Endothelial cell (in vitro differentiated cells): ENCODE measurements at regions not wholly inside any gene's neighbourhood (a gene's known extent, or its start where the extent isn't known, plus 50 kb on each side); places are given as distances from the start of the nearest gene placed in this dataset.
A peak's percentile ranks its signal among the peaks of the same experiment; 100 is the strongest.

ENCODE experiments used
- DNase-seq: peaks from one replicate; pipeline ENCODE4 v3.0.0; 2021; ENCODE audit warnings: low spot score
- H3K27ac Mint-ChIP-seq: one replicate; pipeline ENCODE4 v1.8.0; 2021; ENCODE audit warnings: mixed read lengths, inconsistent platforms; ENCODE audit not compliant: unreplicated experiment
- H3K27me3 Mint-ChIP-seq: one replicate; pipeline ENCODE4 v1.8.0; 2021; ENCODE audit warnings: mild to moderate bottlenecking, moderate library complexity, mixed read lengths, inconsistent platforms; ENCODE audit not compliant: unreplicated experiment
- H3K36me3 Mint-ChIP-seq: one replicate; pipeline ENCODE4 v1.8.0; 2021; ENCODE audit warnings: mild to moderate bottlenecking, low read depth, mixed read lengths, inconsistent platforms; ENCODE audit not compliant: unreplicated experiment
- H3K4me1 Mint-ChIP-seq: one replicate; pipeline ENCODE4 v1.8.0; 2021; ENCODE audit warnings: mild to moderate bottlenecking, mixed read lengths, inconsistent platforms; ENCODE audit not compliant: unreplicated experiment
- H3K4me3 Mint-ChIP-seq: one replicate; pipeline ENCODE4 v1.8.0; 2021; ENCODE audit warnings: mild to moderate bottlenecking, mixed read lengths, inconsistent platforms; ENCODE audit not compliant: unreplicated experiment
- H3K9me3 Mint-ChIP-seq: one replicate; pipeline ENCODE4 v1.8.0; 2021; ENCODE audit warnings: mixed read lengths, inconsistent platforms; ENCODE audit not compliant: unreplicated experiment
- TF ChIP-seq, protein P1 (sequence below): fragments of 200-600 bp; sonication (generic); IDR thresholded peaks from one replicate; pipeline ENCODE4 v1.5.0; 2021; ENCODE audit warnings: antibody characterized with exemption; ENCODE audit not compliant: unreplicated experiment

DNA sequence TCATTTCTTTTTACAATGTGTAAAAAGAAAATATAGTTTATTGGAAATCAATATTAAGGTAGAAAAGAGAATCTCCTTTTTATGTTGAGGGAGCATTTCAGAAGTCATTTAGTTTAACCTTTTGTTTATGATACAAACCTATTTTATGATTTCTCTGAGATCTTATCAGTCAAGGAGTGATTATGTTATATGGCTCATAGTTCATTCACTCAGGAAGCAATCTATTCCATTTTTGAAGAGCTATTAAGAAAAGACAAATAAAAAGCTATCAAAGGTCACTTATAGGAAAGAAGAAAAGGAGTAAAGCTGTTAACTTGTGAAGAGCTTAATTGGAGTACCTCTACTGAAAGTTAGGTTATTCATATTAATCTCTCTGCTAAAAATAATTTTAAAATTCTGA is 526.6 kb upstream of the JAG1 start:
- Mint-ChIP-seq H3K36me3 (no peaks in the 10 kb centered on the region), H3K4me3 (no peak overlapping the region), H3K4me1 (peaks cover 7% of the 10 kb centered on the region), H3K9me3 (no peaks in the 10 kb centered on the region), H3K27me3 (no peaks in the 10 kb centered on the region), H3K27ac (no peak overlapping the region)
- TF ChIP-seq, protein P1, sequence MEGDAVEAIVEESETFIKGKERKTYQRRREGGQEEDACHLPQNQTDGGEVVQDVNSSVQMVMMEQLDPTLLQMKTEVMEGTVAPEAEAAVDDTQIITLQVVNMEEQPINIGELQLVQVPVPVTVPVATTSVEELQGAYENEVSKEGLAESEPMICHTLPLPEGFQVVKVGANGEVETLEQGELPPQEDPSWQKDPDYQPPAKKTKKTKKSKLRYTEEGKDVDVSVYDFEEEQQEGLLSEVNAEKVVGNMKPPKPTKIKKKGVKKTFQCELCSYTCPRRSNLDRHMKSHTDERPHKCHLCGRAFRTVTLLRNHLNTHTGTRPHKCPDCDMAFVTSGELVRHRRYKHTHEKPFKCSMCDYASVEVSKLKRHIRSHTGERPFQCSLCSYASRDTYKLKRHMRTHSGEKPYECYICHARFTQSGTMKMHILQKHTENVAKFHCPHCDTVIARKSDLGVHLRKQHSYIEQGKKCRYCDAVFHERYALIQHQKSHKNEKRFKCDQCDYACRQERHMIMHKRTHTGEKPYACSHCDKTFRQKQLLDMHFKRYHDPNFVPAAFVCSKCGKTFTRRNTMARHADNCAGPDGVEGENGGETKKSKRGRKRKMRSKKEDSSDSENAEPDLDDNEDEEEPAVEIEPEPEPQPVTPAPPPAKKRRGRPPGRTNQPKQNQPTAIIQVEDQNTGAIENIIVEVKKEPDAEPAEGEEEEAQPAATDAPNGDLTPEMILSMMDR: no peak
- DNase-seq: no peak

DNA sequence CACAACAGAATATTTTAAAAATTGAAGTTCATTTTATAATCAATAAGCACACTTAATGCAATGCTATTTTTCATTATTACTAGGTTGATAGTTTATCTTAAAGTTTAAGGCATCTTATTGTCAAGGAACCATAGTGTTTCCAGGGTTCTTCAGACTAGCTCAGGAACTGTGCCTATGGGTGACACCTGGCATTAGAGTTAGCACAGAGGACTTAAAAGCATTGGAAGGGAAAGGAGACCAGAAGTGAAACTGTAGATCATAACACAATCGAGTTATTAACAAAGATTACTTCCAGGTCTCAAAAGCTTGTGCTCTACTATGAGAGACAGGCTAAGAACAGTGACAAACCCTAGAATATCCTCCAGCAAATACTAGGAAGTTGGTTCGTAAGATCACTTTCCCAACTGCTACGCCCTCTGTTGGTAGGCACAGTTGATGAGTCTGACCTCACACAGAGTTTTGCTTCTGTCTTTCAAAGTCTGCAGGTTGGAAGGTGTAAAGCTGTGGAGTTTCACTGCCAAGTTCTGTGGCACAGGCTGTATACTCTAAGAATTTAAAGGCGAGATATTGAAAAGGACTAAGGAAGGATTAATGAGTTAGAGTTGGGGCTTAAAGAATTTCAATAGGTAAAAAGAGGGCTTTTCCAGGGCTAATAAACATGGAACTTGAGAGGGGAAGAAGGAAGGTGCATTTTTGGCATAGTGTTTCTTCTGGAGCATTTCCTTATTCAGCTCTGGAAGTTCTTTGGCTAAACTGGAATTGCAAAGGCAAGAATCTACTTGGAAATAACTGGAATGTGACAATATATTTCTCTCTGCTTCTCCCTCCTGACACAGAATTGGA is 531.3 kb upstream of the JAG1 start:
- TF ChIP-seq, protein P1: peak; percentile 80
- no peak overlapping the region for H3K27ac Mint-ChIP-seq
- no peaks in the 10 kb centered on the region for H3K27me3 Mint-ChIP-seq
- H3K4me1 Mint-ChIP-seq: peaks cover 11% of the 10 kb centered on the region
- peak; percentile 67 for DNase-seq
- H3K4me3 Mint-ChIP-seq: no peak overlapping the region
- no peaks in the 10 kb centered on the region for H3K36me3 Mint-ChIP-seq
- H3K9me3 Mint-ChIP-seq: no peaks in the 10 kb centered on the region

DNA sequence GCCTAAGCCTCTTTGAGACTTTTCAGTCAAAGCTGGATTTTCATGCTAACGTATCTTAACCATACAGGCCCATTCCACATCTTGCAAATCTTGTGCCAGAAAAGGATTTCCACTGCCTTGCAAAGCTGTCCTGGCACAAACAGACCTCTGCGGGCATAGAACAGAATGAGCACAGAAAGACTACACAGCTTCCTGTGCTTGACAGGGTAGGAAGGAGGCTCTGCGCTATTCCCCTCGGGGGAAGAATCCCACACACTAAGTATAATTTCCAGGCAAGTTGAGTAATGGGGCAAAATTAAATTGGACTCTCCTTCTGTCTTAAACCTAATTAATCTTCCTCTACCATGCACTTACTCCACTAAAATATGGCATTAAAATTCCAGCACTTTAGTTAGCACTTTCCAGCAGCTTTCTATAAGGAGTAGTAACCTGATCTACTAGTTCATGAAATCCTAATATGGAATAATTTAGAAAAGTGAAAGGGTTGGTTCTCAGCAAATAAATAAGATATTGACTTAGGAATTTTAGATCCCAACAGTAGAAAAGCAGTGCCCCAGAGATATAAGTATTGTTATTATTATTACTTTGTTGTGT is 532.1 kb upstream of the JAG1 start:
- Mint-ChIP-seq H3K4me1 (peaks cover 11% of the 10 kb centered on the region), H3K27me3 (no peaks in the 10 kb centered on the region), H3K27ac (no peak overlapping the region), H3K9me3 (no peaks in the 10 kb centered on the region), H3K36me3 (no peaks in the 10 kb centered on the region), H3K4me3 (no peak overlapping the region)
- TF ChIP-seq, protein P1: no peak
- no peak for DNase-seq

DNA sequence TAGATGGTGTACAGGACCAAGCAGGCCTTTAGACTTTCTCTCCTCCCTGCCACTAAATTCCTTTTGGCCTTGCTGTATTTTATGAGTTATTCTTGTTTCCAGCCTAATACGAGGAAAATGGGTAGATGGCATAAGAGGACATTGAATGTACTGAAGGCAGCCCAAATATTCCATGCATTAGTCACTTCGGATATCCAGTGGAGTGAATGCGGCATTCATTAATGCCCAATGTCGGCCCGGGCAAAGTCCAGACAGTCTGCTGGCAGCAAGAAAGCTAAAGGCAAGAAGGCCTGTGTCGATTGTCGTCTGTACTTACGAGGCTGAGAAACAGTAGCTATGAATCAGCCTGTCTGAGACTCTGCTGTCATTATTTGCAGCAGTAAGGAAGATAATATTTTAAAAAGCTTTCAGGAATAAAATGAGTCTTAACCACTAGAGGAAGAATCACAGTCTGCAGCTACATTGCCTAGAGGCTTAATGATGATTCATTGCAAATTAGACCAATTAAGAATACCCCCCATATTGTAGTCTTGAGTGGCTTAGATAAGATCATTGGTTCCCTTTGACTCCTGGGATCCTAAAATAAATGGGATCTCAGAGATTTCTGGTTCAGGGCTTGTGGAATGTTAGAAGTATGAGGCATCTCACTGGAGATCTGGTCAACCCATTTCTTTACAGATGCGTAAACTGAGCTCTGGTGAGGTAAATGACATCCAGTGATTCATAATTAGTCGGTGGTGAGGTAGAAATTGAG is 534.1 kb upstream of the JAG1 start:
- H3K27me3 Mint-ChIP-seq: no peaks in the 10 kb centered on the region
- no peaks in the 10 kb centered on the region for H3K9me3 Mint-ChIP-seq
- peaks cover 14% of the 10 kb centered on the region for H3K4me1 Mint-ChIP-seq
- H3K36me3 Mint-ChIP-seq: no peaks in the 10 kb centered on the region
- H3K27ac Mint-ChIP-seq: no peak overlapping the region
- H3K4me3 Mint-ChIP-seq: no peak overlapping the region
- no peak for DNase-seq
- TF ChIP-seq, protein P1: no peak
